ENCODE measurements at regions not wholly inside any gene's neighbourhood (a gene's known extent, or its start where the extent isn't known, plus 50 kb on each side); places are given as distances from the start of the nearest gene placed in this dataset.

DNA sequence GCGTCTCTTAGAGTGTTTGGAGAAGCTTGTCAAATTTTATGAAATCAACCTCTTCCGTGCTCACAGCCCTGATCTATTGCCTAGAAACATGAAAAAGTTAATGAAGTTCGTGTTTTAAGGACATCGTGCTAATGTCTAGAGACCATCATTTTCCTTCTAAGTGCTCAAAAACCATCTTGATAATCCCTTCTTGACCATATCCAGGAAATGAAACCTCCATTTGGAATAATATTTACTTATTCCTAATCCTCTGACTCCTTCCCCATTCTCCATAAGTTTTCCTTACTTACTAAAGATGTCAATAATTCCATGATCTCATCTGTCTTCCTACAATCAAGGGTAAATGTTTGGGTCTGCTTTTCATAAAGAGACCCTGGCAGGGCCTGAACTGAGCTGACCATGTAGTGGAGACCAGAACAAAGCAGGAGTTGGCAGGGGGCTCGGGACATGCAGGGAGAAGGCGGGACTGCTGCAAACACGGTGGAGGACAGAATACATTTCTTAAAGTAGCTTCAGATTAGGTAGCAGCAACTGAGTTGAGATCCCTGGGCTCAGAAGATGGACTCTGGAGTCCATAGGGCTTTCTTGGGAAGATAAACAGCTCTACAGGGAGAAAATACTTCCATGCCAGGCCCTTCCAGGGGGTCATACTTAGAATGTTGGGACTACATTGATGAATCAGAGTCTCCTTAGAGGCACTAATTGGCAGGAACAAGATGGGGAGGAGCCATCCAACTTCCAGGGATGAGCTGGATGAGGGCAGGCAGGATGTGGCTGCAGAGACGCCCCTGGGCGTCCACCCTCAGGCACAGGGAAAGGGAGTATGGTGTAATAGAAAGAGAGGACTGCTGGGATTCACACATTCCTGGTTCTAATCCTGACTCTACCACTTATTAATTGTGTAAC is 100.7 kb downstream of the RIN2 start:
- DNase-seq (ENCODE audit: extremely low read depth, low read depth) = no peak
- no peak for TF ChIP-seq CTCF (IDR thresholded peaks at IDR 0.05; ENCODE audit: low read depth, low read length)

DNA sequence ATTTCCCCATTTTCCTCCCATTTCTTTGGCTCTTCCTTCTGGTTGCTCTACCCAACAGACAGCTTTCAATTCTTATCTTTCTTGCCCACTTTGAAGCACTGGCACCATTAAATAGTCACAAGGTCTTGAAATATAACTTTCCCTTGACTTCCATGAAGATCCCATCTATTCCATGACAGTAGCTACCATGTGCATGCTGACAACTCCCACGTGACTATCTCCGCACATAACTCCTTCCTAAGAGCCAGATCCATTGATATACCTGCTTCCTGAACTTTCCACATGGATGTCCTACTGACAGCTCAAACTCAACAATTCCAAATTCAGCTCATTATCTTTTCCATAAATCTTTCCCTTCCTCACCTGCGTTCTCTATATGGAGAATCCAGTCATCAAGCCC is 101.4 kb downstream of the RIN2 start:
- no peak for TF ChIP-seq CTCF (IDR thresholded peaks at IDR 0.05; ENCODE audit: low read depth, low read length)
- no peak for DNase-seq (ENCODE audit: extremely low read depth, low read depth)

- no peak for TF ChIP-seq CTCF (IDR thresholded peaks at IDR 0.05; ENCODE audit: low read depth, low read length)
- no peak for DNase-seq (ENCODE audit: extremely low read depth, low read depth)
Observed at GRCh38 chr20:19860737-19861136, 102.7 kb downstream of the RIN2 start.

DNA sequence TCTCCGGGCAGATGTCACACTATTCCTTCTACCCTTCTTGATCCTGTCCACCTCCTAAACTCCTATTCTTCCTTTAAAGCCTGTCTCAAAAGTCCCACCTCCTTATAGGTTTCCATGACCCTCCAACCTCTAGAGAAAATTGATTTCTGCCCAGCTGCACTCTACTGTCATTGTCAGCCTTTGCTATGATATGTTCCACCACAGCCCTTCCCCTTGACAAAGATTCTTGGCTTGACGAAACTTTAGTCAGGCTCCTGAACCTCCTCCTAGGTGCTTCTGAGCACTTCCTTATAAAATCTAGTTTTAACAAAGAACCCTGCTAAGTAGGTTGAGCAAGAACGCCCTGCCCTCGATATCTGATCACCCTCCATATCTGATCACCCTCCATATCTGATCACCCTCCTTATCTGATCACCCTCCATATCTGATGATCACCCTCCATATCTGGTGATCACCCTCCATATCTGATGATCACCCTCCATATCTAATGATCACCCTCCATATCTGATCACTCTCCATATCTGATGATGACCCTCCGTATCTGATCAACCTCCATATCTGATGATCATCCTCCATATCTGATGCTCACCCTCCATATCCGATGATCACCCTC is 103.2 kb downstream of the RIN2 start:
- DNase-seq (ENCODE audit: extremely low read depth, low read depth) = no peak
- TF ChIP-seq CTCF (IDR thresholded peaks at IDR 0.05; ENCODE audit: low read depth, low read length) = no peak

DNA sequence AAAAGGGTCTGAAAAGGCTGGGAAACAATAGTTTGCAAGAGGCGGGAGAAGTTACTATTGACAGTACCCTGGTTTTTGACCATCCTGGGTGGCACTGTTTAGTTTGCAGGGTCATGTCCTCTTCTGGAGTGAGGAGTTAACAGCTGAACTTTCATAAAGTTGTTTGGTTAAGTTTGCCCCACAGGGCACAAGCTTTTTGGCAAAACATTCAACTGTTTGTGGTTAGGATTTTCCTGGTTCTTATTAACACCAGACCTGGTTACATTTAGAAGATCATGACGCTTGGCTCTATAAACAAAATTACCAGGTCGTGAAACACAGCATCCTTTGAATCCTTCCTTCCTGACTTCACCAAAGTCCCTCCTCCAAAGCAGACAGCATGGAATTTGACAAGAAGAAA is 106.1 kb downstream of the RIN2 start:
- TF ChIP-seq CTCF (IDR thresholded peaks at IDR 0.05; ENCODE audit: low read depth, low read length) = no peak
- DNase-seq (ENCODE audit: extremely low read depth, low read depth) = peak; percentile 29

- TF ChIP-seq CTCF (IDR thresholded peaks at IDR 0.05; ENCODE audit: low read depth, low read length) = no peak
- DNase-seq (ENCODE audit: extremely low read depth, low read depth) = no peak
Observed at GRCh38 chr20:19866070-19866469, 108.0 kb downstream of the RIN2 start.

GRCh38 chr20:19867074-19867473 is 109.0 kb downstream of the RIN2 start:
- no peak for DNase-seq (ENCODE audit: extremely low read depth, low read depth)
- no peak for TF ChIP-seq CTCF (IDR thresholded peaks at IDR 0.05; ENCODE audit: low read depth, low read length)
